ENCODE measurements at regions not wholly inside any gene's neighbourhood (a gene's known extent, or its start where the extent isn't known, plus 50 kb on each side); places are given as distances from the start of the nearest gene placed in this dataset.

DNA sequence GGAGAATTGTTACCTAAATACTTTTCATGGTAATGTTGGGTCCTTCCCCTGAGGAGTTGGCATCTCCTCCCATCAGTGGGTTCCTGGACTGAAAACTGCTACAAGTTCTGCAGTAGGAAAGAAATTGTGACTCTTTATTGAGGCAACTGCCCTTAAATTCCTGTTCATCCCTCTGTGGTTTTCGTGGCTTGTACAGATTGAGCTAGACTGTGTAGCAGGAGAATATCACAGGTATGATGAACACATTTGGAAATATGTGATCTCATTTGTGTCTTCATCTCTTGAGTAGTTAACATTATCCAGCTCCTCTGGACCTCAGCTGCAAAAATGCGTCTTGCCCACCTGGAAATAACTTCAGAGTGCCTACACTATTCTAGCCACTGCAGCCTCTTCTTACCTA lies 390.6 kb downstream of the PTPRC start:
- TF ChIP-seq, protein P1, sequence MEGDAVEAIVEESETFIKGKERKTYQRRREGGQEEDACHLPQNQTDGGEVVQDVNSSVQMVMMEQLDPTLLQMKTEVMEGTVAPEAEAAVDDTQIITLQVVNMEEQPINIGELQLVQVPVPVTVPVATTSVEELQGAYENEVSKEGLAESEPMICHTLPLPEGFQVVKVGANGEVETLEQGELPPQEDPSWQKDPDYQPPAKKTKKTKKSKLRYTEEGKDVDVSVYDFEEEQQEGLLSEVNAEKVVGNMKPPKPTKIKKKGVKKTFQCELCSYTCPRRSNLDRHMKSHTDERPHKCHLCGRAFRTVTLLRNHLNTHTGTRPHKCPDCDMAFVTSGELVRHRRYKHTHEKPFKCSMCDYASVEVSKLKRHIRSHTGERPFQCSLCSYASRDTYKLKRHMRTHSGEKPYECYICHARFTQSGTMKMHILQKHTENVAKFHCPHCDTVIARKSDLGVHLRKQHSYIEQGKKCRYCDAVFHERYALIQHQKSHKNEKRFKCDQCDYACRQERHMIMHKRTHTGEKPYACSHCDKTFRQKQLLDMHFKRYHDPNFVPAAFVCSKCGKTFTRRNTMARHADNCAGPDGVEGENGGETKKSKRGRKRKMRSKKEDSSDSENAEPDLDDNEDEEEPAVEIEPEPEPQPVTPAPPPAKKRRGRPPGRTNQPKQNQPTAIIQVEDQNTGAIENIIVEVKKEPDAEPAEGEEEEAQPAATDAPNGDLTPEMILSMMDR (IDR thresholded peaks at IDR 0.05) = no peak
- TF ChIP-seq POLR2A (IDR thresholded peaks at IDR 0.05) = no peak

Data from thyroid gland (tissue), 4 donors.